GM12878 (cell line): ENCODE measurements at regions not wholly inside any gene's neighbourhood (a gene's known extent, or its start where the extent isn't known, plus 50 kb on each side); places are given as distances from the start of the nearest gene placed in this dataset.

Source experiments
- ATAC-seq: fragments of 200-7000 bp; cut with Tn5 transposase; 3 replicates; pipeline ENCODE4 v1.9.1; 2020; ENCODE audit warnings: mild to moderate bottlenecking, moderate library complexity
- BruUV-seq: library from RNA; stranded (reverse); fragments of 400-500 nt; replicated peaks from 2 replicates; lab custom pipeline; 2021; lab: Mats Ljungman, UMichigan
- CTCF ChIA-PET: fragments of 300-600 bp; sonication (Branson Sonifier 250); formaldehyde crosslinking; extraction: SDS; loops from one replicate; lab custom pipeline; 2021; ENCODE audit warnings: inconsistent platforms; lab: Yijun Ruan, JAX
- POLR2A ChIA-PET: fragments of 350-600 bp; formaldehyde crosslinking; extraction: SDS; loops from one replicate; lab custom pipeline; 2021; ENCODE audit warnings: inconsistent platforms; lab: Charles Lee
- RAD21 ChIA-PET: fragments of 300-600 bp; sonication (Branson Sonifier 250); formaldehyde crosslinking; loops from one replicate; lab custom pipeline; 2023; ENCODE audit warnings: antibody characterized with exemption; ENCODE audit not compliant: unreplicated experiment; lab: Charles Lee
- SMC1A ChIA-PET: fragments of 300-600 bp; sonication (Branson Sonifier 250); formaldehyde crosslinking; loops from one replicate; lab custom pipeline; 2023; ENCODE audit not compliant: unreplicated experiment, uncharacterized antibody; lab: Charles Lee
- DNase-seq: peaks from one replicate; pipeline ENCODE4 v3.0.0-alpha.2; 2011; ENCODE audit warnings: low read depth, low spot score
- FAIRE-seq: peaks from 3 replicates; lab custom pipeline; 2011; peaks lifted over from hg19 to GRCh38; lab: Jason Lieb, UNC
- H2AFZ ChIP-seq: 2 replicates; pipeline ENCODE4 v1.6.0; 2011; ENCODE audit warnings: low read depth, low read length, control low read depth; ENCODE audit not compliant: control insufficient read depth
- H3K27ac ChIP-seq: 2 replicates; pipeline ENCODE4 v1.5.1; 2011; ENCODE audit warnings: control low read depth; ENCODE audit not compliant: control insufficient read depth, insufficient read depth
- H3K27me3 ChIP-seq, 2 experiments: replicated peaks in 1 of 2; 2 replicates each; pipeline versions ENCODE4 v1.6.0 to v1.6.1; 2011; ENCODE audit warnings: low read length in 1 of 2; ENCODE audit not compliant: control insufficient read depth in 2 of 2, insufficient read depth in 2 of 2
- H3K36me3 ChIP-seq, 2 experiments: 2 replicates each; pipeline ENCODE4 v1.5.1; 2011; ENCODE audit warnings: low read length in 1 of 2; ENCODE audit not compliant: control insufficient read depth in 2 of 2, insufficient read depth in 2 of 2
- H3K4me1 ChIP-seq: 2 replicates; pipeline ENCODE4 v1.6.1; 2011; ENCODE audit warnings: mild to moderate bottlenecking, low read length, moderate library complexity, mixed read lengths; ENCODE audit not compliant: control insufficient read depth, insufficient read depth
- H3K4me2 ChIP-seq: 2 replicates; pipeline ENCODE4 v1.6.0; 2011; ENCODE audit warnings: control low read depth; ENCODE audit not compliant: control insufficient read depth, insufficient read depth
- H3K4me3 ChIP-seq: fragments of 200-600 bp; sonication (generic); 2 replicates; pipeline ENCODE4 v1.5.1; 2016
- H3K79me2 ChIP-seq: 2 replicates; pipeline ENCODE4 v1.6.0; 2011; ENCODE audit warnings: low read length; ENCODE audit not compliant: control insufficient read depth, insufficient read depth
- H3K9ac ChIP-seq: 2 replicates; pipeline ENCODE4 v1.8.0; 2011; ENCODE audit warnings: low read length, control low read depth, mixed read lengths; ENCODE audit not compliant: control insufficient read depth, insufficient read depth
- H3K9me3 ChIP-seq: replicated peaks from 3 replicates; pipeline ENCODE4 v1.5.1; 2011; ENCODE audit warnings: mild to moderate bottlenecking, low read length; ENCODE audit not compliant: control insufficient read depth, insufficient read depth
- H4K20me1 ChIP-seq: 2 replicates; pipeline ENCODE4 v1.6.0; 2011; ENCODE audit not compliant: control insufficient read depth, insufficient read depth
- BRCA1 ChIP-seq: IDR thresholded peaks from 2 replicates; pipeline ENCODE4 v1.6.1; 2011; ENCODE audit warnings: low read depth, low read length, improper control_type of control experiment
- RUNX3 ChIP-seq: IDR thresholded peaks from 2 replicates; pipeline ENCODE4 v1.6.1; 2012; ENCODE audit warnings: low read length, inconsistent platforms
- ZSCAN29 ChIP-seq: fragments of 450-650 bp; IDR thresholded peaks from 2 replicates; pipeline ENCODE4 v1.6.1; 2017; ENCODE audit warnings: mild to moderate bottlenecking, moderate library complexity
- WGBS: methylation state at CpG from one replicate; pipeline ENCODE4 v1.1.6; 2016; ENCODE audit warnings: low lambda C conversion rate; ENCODE audit not compliant: insufficient replicate concordance, insufficient coverage; ENCODE audit errors: missing lambda C conversion rate; 5-methylcytosine and 5-hydroxymethylcytosine counted together
- in situ Hi-C: fragments of 300-500 bp; cut with MboI; formaldehyde crosslinking; loops from 9 replicates; pipeline ENCODE4 v1.14.3; 2018; ENCODE audit warnings: mixed read lengths
- intact Hi-C: fragments of 100-400 bp; cut with micrococcal nuclease; formaldehyde crosslinking; loops from one replicate; pipeline ENCODE4 v1.14.2; 2022; ENCODE audit not compliant: unreplicated experiment

GRCh38 chr3:72401005-72401545 is 447.2 kb downstream of the SHQ1 start:
- ATAC-seq = no peak
- ChIA-PET POLR2A (no interaction called here), CTCF (no interaction called here), RAD21 (no interaction called here), SMC1A (interaction anchor here (1.8 kb wide), 1 partner anchor 8 kb away, joined by 5 read pairs; no protein-coding TSS in a partner anchor)
- no peaks in the 10 kb centered on the region; the same call in 2 of the 3 replicates for H3K9me3 ChIP-seq
- no peak overlapping the region for H3K4me2 ChIP-seq
- no peak overlapping the region for H3K9ac ChIP-seq
- no peaks in the 10 kb centered on the region for H3K27me3 ChIP-seq
- intact Hi-C loops (no loop called here), in situ Hi-C loops (no loop called here)
- peaks cover 36% of the 10 kb centered on the region for H3K79me2 ChIP-seq
- TF ChIP-seq RUNX3 (no peak), BRCA1 (no peak)
- no peak overlapping the region for H3K4me3 ChIP-seq
- FAIRE-seq = no peak
- H3K36me3 ChIP-seq = no peaks in the 10 kb centered on the region
- BruUV-seq = no TSS peak
- H3K4me1 ChIP-seq = peaks cover 4% of the 10 kb centered on the region; the same call in 1 of the 2 replicates
- WGBS = 95% methylated on average over 2 of the region's 2 CpGs
- DNase-seq = no peak
- H3K27ac ChIP-seq = no peak overlapping the region
- H4K20me1 ChIP-seq = peaks cover 8% of the 10 kb centered on the region; the same call in 1 of the 2 replicates
- H2AFZ ChIP-seq = no peak overlapping the region

DNA sequence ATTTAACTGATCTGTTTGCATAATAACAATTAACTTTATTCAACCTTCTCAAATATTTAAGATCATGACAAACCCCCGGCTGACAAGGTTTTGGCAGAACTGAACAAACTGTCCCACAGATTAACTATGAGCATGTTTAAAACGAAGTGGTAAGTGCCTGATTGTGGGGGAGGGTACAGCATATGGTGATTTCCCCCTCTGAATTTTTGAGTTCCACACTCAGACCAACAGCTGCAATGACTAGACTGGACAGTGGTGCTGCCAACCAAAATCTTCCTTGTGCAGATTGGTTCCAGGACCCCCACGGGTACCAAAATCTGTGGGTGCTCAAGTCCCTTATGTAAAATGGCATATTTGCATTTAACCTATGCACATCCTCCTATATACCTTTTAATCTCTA is 449.5 kb downstream of the SHQ1 start:
- no peak for ATAC-seq
- H4K20me1 ChIP-seq = peaks cover 8% of the 10 kb centered on the region; the same call in 1 of the 2 replicates
- BruUV-seq = no TSS peak

More for the DNA sequence above, 449.5 kb downstream of the SHQ1 start:
- ChIA-PET POLR2A (no interaction called here), CTCF (no interaction called here), RAD21 (no interaction called here), SMC1A (no interaction called here)
- Histone ChIP-seq H2AFZ (no peak overlapping the region), H3K36me3 (no peaks in the 10 kb centered on the region), H3K9ac (no peak overlapping the region), H3K4me2 (no peak overlapping the region), H3K79me2 (peaks cover 39% of the 10 kb centered on the region), H3K9me3 (no peaks in the 10 kb centered on the region; the same call in 2 of the 3 replicates), H3K27ac (no peak overlapping the region), H3K27me3 (no peaks in the 10 kb centered on the region), H3K4me1 (peaks cover 6% of the 10 kb centered on the region; the same call in 1 of the 2 replicates), H3K4me3 (no peak overlapping the region)
- intact Hi-C loops = no loop called here
- in situ Hi-C loops = no loop called here
- 74% methylated on average over 3 of the region's 3 CpGs for WGBS
- FAIRE-seq (no peak), DNase-seq (no peak)
- TF ChIP-seq ZSCAN29 = no peak
